GM18873 (cell line): ENCODE measurements at regions not wholly inside any gene's neighbourhood (a gene's known extent, or its start where the extent isn't known, plus 50 kb on each side); places are given as distances from the start of the nearest gene placed in this dataset.
"Not testable (repeated sequence)": the region's sequence is repeated elsewhere in the genome, so short reads cannot be mapped to it uniquely, and the experiment has no call there.

Experiments
- ATAC-seq: cut with Tn5 transposase; IDR thresholded peaks from one replicate; pipeline ENCODE4 v1.9.1; 2021; ENCODE audit warnings: mild to moderate bottlenecking, moderate library complexity, moderate number of reproducible peaks; ENCODE audit not compliant: unreplicated experiment, low FRiP score

GRCh38 chr1:25012966-25013962 lies 83.2 kb upstream of the RUNX3 start:
- ATAC-seq: no peak

GRCh38 chr1:25011943-25012638 lies 82.0 kb upstream of the RUNX3 start:
- no peak for ATAC-seq

GRCh38 chr1:25011275-25011674 lies 81.2 kb upstream of the RUNX3 start:
- ATAC-seq: no peak

- ATAC-seq: no peak
Observed at GRCh38 chr1:25009671-25010262, 79.7 kb upstream of the RUNX3 start.

GRCh38 chr1:25008192-25008485 lies 78.1 kb upstream of the RUNX3 start:
- no peak for ATAC-seq

- not testable (repeated sequence) for ATAC-seq
Observed at GRCh38 chr1:25007390-25008191, 77.5 kb upstream of the RUNX3 start.

GRCh38 chr1:25006770-25007169 lies 76.7 kb upstream of the RUNX3 start:
- no peak for ATAC-seq

- no peak for ATAC-seq
Observed at GRCh38 chr1:25004355-25004754, 74.3 kb upstream of the RUNX3 start.

GRCh38 chr1:25003457-25004190 lies 73.5 kb upstream of the RUNX3 start:
- no peak for ATAC-seq

- no peak for ATAC-seq
Observed at GRCh38 chr1:25003000-25003399, 72.9 kb upstream of the RUNX3 start.

- no peak for ATAC-seq
Observed at GRCh38 chr1:25001125-25001915, 71.2 kb upstream of the RUNX3 start.

- no peak for ATAC-seq
Observed at GRCh38 chr1:24999906-25000305, 69.8 kb upstream of the RUNX3 start.

GRCh38 chr1:24999426-24999825 lies 69.3 kb upstream of the RUNX3 start:
- no peak for ATAC-seq

- ATAC-seq: no peak
Observed at GRCh38 chr1:24998563-24999245, 68.6 kb upstream of the RUNX3 start.

GRCh38 chr1:24996983-24997893 lies 67.2 kb upstream of the RUNX3 start:
- ATAC-seq: no peak

GRCh38 chr1:24996456-24996855 lies 66.4 kb upstream of the RUNX3 start:
- ATAC-seq: no peak

GRCh38 chr1:24995661-24996060 lies 65.6 kb upstream of the RUNX3 start:
- ATAC-seq: no peak

GRCh38 chr1:24995140-24995539 lies 65.1 kb upstream of the RUNX3 start:
- no peak for ATAC-seq
